ENCODE measurements at regions not wholly inside any gene's neighbourhood (a gene's known extent, or its start where the extent isn't known, plus 50 kb on each side); places are given as distances from the start of the nearest gene placed in this dataset.
"Not testable (repeated sequence)": the region's sequence is repeated elsewhere in the genome, so short reads cannot be mapped to it uniquely, and the experiment has no call there.

DNA sequence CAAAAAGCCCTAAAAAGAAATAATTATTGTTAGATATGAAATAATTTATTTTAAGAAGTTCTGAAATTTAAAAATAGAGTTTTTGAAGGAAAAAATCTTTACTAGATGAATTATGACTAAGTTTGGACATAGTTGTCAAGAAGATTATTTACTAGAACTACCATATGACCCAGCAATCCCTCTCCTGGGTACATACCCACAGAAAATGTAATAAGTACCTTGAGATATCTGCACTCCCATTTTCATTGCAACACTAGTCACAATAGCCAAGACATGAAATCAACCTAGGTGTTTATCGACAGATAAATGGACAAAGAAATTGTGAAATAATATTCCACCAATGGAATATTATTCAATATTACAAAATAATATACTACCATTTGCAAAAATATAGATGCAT lies 109.9 kb downstream of the PDHA2 start:
- TF ChIP-seq, protein P1, sequence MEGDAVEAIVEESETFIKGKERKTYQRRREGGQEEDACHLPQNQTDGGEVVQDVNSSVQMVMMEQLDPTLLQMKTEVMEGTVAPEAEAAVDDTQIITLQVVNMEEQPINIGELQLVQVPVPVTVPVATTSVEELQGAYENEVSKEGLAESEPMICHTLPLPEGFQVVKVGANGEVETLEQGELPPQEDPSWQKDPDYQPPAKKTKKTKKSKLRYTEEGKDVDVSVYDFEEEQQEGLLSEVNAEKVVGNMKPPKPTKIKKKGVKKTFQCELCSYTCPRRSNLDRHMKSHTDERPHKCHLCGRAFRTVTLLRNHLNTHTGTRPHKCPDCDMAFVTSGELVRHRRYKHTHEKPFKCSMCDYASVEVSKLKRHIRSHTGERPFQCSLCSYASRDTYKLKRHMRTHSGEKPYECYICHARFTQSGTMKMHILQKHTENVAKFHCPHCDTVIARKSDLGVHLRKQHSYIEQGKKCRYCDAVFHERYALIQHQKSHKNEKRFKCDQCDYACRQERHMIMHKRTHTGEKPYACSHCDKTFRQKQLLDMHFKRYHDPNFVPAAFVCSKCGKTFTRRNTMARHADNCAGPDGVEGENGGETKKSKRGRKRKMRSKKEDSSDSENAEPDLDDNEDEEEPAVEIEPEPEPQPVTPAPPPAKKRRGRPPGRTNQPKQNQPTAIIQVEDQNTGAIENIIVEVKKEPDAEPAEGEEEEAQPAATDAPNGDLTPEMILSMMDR (conservative IDR thresholded peaks at IDR 0.05; ENCODE audit: low read length): no peak
- no peak for DNase-seq (ENCODE audit: low read depth)
- no peak overlapping the region for H3K4me3 ChIP-seq (ENCODE audit: low read length)

DNA sequence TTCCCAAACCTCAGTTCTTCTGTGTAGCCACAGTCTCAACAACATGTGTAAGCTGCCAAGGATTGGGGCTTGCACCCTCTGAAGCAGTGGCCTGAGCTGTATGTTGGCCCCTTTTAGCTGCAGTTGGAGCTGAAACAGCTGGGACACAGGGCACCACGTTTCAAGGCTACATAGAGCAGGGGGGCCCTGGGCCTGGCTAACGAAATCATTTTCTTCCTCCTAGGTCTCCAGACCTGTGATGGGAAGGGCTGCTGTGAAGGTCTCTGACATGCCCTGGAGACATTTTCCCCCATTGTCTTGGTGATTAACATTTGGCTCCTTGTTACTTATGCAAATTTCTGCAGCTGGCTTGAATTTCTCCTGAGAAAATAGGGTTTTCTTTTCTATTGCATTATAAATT lies 112.6 kb downstream of the PDHA2 start:
- not testable (repeated sequence) for H3K4me3 ChIP-seq (ENCODE audit: low read length); DNase-seq (ENCODE audit: low read depth)

DNA sequence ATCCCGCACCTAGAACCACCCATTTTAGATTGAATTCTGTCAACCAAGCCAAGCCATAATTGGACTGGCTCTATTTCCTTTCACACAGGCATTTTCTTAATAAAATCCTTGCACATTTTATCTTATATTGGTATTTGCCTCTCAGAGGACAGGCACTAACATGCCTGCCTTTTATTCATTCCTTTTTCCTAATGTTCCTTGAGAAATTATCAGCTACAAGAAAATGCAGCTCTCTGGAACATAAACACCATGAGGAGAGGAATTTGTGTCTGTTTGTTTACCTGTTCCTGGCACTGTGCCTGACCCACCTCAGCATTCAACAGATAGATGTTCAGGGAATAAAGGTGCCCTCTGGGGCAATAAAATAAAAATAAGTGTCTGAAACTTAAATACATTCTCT lies 116.2 kb downstream of the PDHA2 start:
- DNase-seq (ENCODE audit: low read depth): no peak
- H3K4me3 ChIP-seq (ENCODE audit: low read length): no peak overlapping the region
- TF ChIP-seq, protein P1 (conservative IDR thresholded peaks at IDR 0.05; ENCODE audit: low read length): no peak

DNA sequence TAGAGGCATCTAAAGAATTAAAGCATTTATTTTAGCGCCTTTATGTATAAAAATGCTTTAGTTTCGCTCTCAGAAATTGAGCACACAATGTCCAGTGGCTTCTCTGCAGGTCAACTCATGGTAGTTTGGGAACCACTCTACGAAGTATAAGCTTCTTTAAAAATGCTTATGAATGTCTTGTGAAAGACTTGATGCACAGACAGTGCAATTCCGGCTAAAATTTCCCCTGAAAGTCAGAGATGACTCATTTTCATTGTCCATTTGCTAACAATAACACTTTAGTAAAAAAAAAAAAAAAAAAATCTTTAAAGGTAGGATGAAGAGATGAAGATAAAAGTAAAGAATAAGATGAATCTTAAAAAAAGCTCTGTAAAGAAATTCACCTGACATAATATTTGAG lies 117.2 kb downstream of the PDHA2 start:
- no peak for DNase-seq (ENCODE audit: low read depth)
- TF ChIP-seq, protein P1 (conservative IDR thresholded peaks at IDR 0.05; ENCODE audit: low read length): no peak
- H3K4me3 ChIP-seq (ENCODE audit: low read length): no peak overlapping the region

DNA sequence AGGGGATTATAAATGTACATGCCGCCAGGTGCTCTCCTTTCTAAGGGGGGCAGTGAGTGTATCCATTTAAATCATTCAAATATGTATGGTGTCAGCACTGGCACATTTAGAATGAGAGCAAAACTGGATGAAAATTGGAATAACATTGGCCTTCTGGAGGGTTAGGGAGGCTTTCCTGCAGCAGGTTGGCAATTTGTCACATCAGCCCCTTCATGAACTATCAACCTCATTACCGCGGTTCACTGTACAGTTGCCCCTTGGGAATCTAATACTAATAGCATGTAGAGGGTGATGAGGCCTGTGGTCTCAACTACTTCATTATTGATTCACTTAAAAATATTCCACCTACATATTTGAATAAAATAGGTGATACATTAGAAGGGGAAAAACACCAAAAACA lies 117.9 kb downstream of the PDHA2 start:
- no peak overlapping the region for H3K4me3 ChIP-seq (ENCODE audit: low read length)
- TF ChIP-seq, protein P1 (conservative IDR thresholded peaks at IDR 0.05; ENCODE audit: low read length): no peak
- DNase-seq (ENCODE audit: low read depth): no peak

DNA sequence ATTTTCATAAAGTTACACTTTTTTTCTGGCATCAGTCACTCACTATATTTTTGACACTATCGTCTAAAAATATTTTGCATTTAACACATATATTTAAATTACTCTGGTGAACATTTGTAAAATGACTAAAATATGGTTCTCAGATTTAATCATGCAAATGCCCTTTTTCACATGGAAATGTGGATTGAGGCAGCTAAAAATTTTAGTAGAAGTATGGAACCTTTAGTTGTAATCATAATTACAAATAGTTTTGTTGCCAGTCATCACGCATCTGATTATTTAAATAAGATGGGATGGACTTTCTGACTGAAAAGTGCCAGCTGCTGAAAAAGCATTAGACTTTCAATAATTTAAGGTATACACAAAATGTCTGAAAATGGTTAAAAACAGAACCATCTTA lies 119.3 kb downstream of the PDHA2 start:
- no peak for DNase-seq (ENCODE audit: low read depth)
- TF ChIP-seq, protein P1 (conservative IDR thresholded peaks at IDR 0.05; ENCODE audit: low read length): no peak
- H3K4me3 ChIP-seq (ENCODE audit: low read length): no peak overlapping the region

DNA sequence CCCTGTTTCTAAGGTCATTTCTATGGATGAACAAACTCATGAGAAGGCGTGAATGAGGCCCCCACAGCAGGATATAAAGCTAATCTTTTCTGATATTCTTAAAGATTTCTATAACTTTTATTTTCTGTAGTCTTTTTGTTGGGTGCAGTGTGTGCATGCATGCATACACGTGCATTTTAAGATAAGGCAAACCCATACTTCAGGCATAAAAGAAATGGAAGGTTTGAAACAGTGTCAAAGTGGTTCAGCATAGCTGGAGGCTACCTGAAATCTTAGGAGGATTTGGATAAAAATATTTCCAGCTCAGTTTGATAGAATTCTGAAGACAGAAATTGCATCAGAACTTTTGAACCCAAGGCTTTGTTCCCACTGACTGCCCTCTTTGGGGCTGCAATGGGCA lies 119.7 kb downstream of the PDHA2 start:
- no peak for DNase-seq (ENCODE audit: low read depth)
- TF ChIP-seq, protein P1 (conservative IDR thresholded peaks at IDR 0.05; ENCODE audit: low read length): no peak
- H3K4me3 ChIP-seq (ENCODE audit: low read length): no peak overlapping the region

DNA sequence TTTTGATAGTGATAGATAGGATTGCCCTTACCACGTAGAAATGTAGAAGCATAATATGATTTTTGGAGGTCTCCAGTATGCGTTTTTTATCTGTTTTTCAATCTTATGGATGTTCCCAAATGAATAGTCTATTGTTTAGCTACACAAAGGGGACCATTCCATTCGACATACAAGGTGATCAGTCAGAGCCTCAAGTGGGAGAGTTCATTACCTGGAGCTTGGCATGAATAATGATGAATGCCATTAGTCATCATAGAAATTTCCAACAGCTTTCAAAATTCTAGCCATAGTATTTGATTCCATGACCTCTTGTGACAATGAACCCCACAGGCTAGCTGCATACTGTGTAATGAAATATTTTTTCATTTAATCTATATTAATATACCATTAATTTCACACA lies 123.6 kb downstream of the PDHA2 start:
- TF ChIP-seq, protein P1 (conservative IDR thresholded peaks at IDR 0.05; ENCODE audit: low read length): no peak
- no peak for DNase-seq (ENCODE audit: low read depth)
- H3K4me3 ChIP-seq (ENCODE audit: low read length): no peak overlapping the region
